WTC11 (cell line): ENCODE measurements at regions not wholly inside any gene's neighbourhood (a gene's known extent, or its start where the extent isn't known, plus 50 kb on each side); places are given as distances from the start of the nearest gene placed in this dataset.

Experiments
- ATF3 ChIP-seq: sonication (generic); formaldehyde crosslinking; conservative IDR thresholded peaks from 2 replicates; pipeline ENCODE4 v1.8.1; 2022; ENCODE audit warnings: mild to moderate bottlenecking, missing genetic modification reagents
- ATF6 ChIP-seq: sonication (generic); formaldehyde crosslinking; IDR thresholded peaks from 2 replicates; pipeline ENCODE4 v1.8.1; 2023; ENCODE audit warnings: mild to moderate bottlenecking, missing genetic modification reagents
- CREB1 ChIP-seq: sonication (generic); formaldehyde crosslinking; IDR thresholded peaks from 2 replicates; pipeline ENCODE4 v1.8.0; 2023; ENCODE audit warnings: mild to moderate bottlenecking, missing genetic modification reagents
- CREM ChIP-seq: sonication (generic); formaldehyde crosslinking; IDR thresholded peaks from 2 replicates; pipeline ENCODE4 v1.8.1; 2022; ENCODE audit warnings: mild to moderate bottlenecking, missing genetic modification reagents, moderate library complexity
- CTCF ChIP-seq: fragments of 200-600 bp; IDR thresholded peaks from 2 replicates; pipeline ENCODE4 v1.8.0; 2022; ENCODE audit warnings: antibody characterized with exemption
- ELF4 ChIP-seq: sonication (generic); formaldehyde crosslinking; IDR thresholded peaks from 2 replicates; pipeline ENCODE4 v1.8.1; 2022; ENCODE audit warnings: low read depth, mild to moderate bottlenecking, moderate library complexity, missing genetic modification reagents
- ETV6 ChIP-seq: sonication (generic); formaldehyde crosslinking; IDR thresholded peaks from 2 replicates; pipeline ENCODE4 v1.8.1; 2022; ENCODE audit warnings: mild to moderate bottlenecking, missing genetic modification reagents
- JAZF1 ChIP-seq: fragments of 250-450 bp; sonication (Bioruptor Pico); IDR thresholded peaks from 2 replicates; pipeline ENCODE4 v1.9.0; 2021; ENCODE audit warnings: moderate library complexity, mild to moderate bottlenecking, inconsistent platforms
- MAX ChIP-seq: sonication (generic); formaldehyde crosslinking; IDR thresholded peaks from 2 replicates; pipeline ENCODE4 v1.8.0; 2022; ENCODE audit warnings: mild to moderate bottlenecking, missing genetic modification reagents
- MXD4 ChIP-seq: fragments of 250-450 bp; sonication (Bioruptor Pico); IDR thresholded peaks from 2 replicates; pipeline ENCODE4 v1.8.0; 2021; ENCODE audit warnings: mild to moderate bottlenecking, moderate library complexity, borderline replicate concordance
- MYBL2 ChIP-seq: sonication (generic); formaldehyde crosslinking; IDR thresholded peaks from 2 replicates; pipeline ENCODE4 v1.8.1; 2023; ENCODE audit warnings: mild to moderate bottlenecking, moderate library complexity, missing genetic modification reagents
- NR2C2 ChIP-seq: sonication (generic); formaldehyde crosslinking; IDR thresholded peaks from 2 replicates; pipeline ENCODE4 v1.8.0; 2022; ENCODE audit warnings: mild to moderate bottlenecking, missing genetic modification reagents
- TP53 ChIP-seq: sonication (generic); formaldehyde crosslinking; IDR thresholded peaks from 2 replicates; pipeline ENCODE4 v1.8.1; 2023; ENCODE audit warnings: mild to moderate bottlenecking, missing genetic modification reagents

GRCh38 chr6:6758546-6758914 is 170.0 kb downstream of the LY86 start:
- TF ChIP-seq TP53 (CRISPR knock-in tag) (no peak), CTCF (no peak), MXD4 (CRISPR knock-in tag) (no peak), ETV6 (CRISPR knock-in tag) (no peak), CREB1 (CRISPR knock-in tag) (no peak), JAZF1 (CRISPR knock-in tag) (no peak), NR2C2 (CRISPR knock-in tag) (no peak), MAX (CRISPR knock-in tag) (no peak), ATF3 (CRISPR knock-in tag) (no peak), ELF4 (no peak), CREM (CRISPR knock-in tag) (no peak), MYBL2 (CRISPR knock-in tag) (no peak), ATF6 (CRISPR knock-in tag) (no peak)
